Neural progenitor cell (in vitro differentiated cells): ENCODE measurements at regions not wholly inside any gene's neighbourhood (a gene's known extent, or its start where the extent isn't known, plus 50 kb on each side); places are given as distances from the start of the nearest gene placed in this dataset.

ENCODE experiments used
- DNase-seq: peaks from one replicate; pipeline ENCODE4 v3.0.0-alpha.2; 2016; ENCODE audit warnings: low spot score
- H2AFZ ChIP-seq: fragments of 200-600 bp; sonication (generic); replicated peaks from 2 replicates; pipeline ENCODE4 v1.6.1; 2016; ENCODE audit warnings: antibody characterized with exemption
- H3F3A ChIP-seq: fragments of 200-600 bp; sonication (generic); 2 replicates; pipeline ENCODE4 v1.6.1; 2016; ENCODE audit warnings: antibody characterized with exemption, low read depth
- H3K27ac ChIP-seq: fragments of 200-600 bp; sonication (generic); 2 replicates; pipeline ENCODE4 v1.5.1; 2016; ENCODE audit warnings: mild to moderate bottlenecking
- H3K27me3 ChIP-seq: fragments of 200-600 bp; sonication (generic); 2 replicates; pipeline ENCODE4 v1.6.1; 2016; ENCODE audit warnings: mild to moderate bottlenecking, moderate library complexity
- H3K36me3 ChIP-seq: fragments of 200-600 bp; sonication (generic); 2 replicates; pipeline ENCODE4 v1.5.1; 2016
- H3K4me1 ChIP-seq: fragments of 200-600 bp; sonication (generic); 2 replicates; pipeline ENCODE4 v1.6.1; 2016; ENCODE audit warnings: mixed run types
- H3K4me2 ChIP-seq: fragments of 200-600 bp; sonication (generic); 2 replicates; pipeline ENCODE4 v1.6.1; 2016
- H3K4me3 ChIP-seq: fragments of 200-600 bp; sonication (generic); 2 replicates; pipeline ENCODE4 v1.5.1; 2016
- H3K79me2 ChIP-seq: fragments of 200-600 bp; sonication (generic); 2 replicates; pipeline ENCODE4 v1.6.1; 2016; ENCODE audit warnings: low read depth
- H3K9ac ChIP-seq: fragments of 200-600 bp; sonication (generic); 2 replicates; pipeline ENCODE4 v1.6.1; 2016
- H3K9me3 ChIP-seq: fragments of 200-600 bp; sonication (generic); 2 replicates; pipeline ENCODE4 v1.5.1; 2016; ENCODE audit warnings: low read depth
- H4K20me1 ChIP-seq: fragments of 200-600 bp; sonication (generic); 2 replicates; pipeline ENCODE4 v1.6.1; 2016; ENCODE audit warnings: low read depth
- H3K27ac Mint-ChIP-seq: 3 replicates; pipeline ENCODE4 v1.8.0; 2021; ENCODE audit warnings: mixed read lengths
- H3K27me3 Mint-ChIP-seq: 2 replicates; pipeline ENCODE4 v1.8.0; 2022; ENCODE audit warnings: low read depth, mild to moderate bottlenecking, inconsistent platforms, moderate library complexity, mixed read lengths; ENCODE audit not compliant: insufficient read depth
- H3K36me3 Mint-ChIP-seq: 3 replicates; pipeline ENCODE4 v1.8.0; 2021; ENCODE audit warnings: mixed read lengths
- H3K4me1 Mint-ChIP-seq: 3 replicates; pipeline ENCODE4 v1.8.0; 2021; ENCODE audit warnings: mixed read lengths
- H3K4me3 Mint-ChIP-seq: 3 replicates; pipeline ENCODE4 v1.8.0; 2021; ENCODE audit warnings: mild to moderate bottlenecking, moderate library complexity, mixed read lengths
- H3K9me3 Mint-ChIP-seq: 3 replicates; pipeline ENCODE4 v1.8.0; 2020; ENCODE audit warnings: mixed read lengths
- EZH2 ChIP-seq: fragments of 200-600 bp; sonication (generic); IDR thresholded peaks from 2 replicates; pipeline ENCODE4 v1.6.1; 2017; ENCODE audit warnings: antibody characterized with exemption, mild to moderate bottlenecking, moderate library complexity
- EZH2phosphoT487 ChIP-seq: fragments of 200-600 bp; sonication (generic); IDR thresholded peaks from 2 replicates; pipeline ENCODE4 v1.6.1; 2017; ENCODE audit warnings: antibody characterized with exemption
- TF ChIP-seq, protein P1 (sequence below): fragments of 200-600 bp; sonication (generic); IDR thresholded peaks from 2 replicates; pipeline ENCODE4 v1.5.1; 2017; ENCODE audit warnings: antibody characterized with exemption, mild to moderate bottlenecking

DNA sequence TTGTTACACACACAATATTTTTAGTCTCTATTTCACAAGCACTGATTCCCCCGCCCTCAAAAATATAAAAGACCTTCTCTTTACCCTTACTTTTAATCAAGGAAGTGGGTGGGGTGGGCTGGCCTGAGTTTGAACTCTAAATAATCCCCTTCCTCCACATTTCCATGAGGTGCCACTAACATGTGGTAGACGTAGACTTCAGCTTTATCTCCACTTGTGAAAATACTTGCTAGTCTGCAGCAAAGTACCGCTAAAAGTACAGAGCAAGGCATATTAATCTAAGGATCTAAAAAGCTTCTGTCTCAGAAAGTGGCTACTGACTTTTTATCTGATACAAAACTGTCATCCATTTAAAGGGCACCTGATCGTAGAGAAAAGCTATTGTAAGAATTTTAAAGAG is 739.6 kb upstream of the SLC10A2 start:
- H3K27ac ChIP-seq, result no peak overlapping the region
- no peaks in the 10 kb centered on the region for H3F3A ChIP-seq
- H3K79me2 ChIP-seq, result no peaks in the 10 kb centered on the region
- H3K36me3 ChIP-seq, result no peaks in the 10 kb centered on the region
- no peaks in the 10 kb centered on the region for H3K9me3 ChIP-seq
- no peak overlapping the region for H3K4me2 ChIP-seq
- H4K20me1 ChIP-seq, result no peaks in the 10 kb centered on the region
- Mint-ChIP-seq H3K9me3 (no peaks in the 10 kb centered on the region), H3K36me3 (peaks cover 4% of the 10 kb centered on the region), H3K4me3 (no peak overlapping the region), H3K27ac (no peak overlapping the region), H3K4me1 (peaks cover 6% of the 10 kb centered on the region), H3K27me3 (no peaks in the 10 kb centered on the region)
- no peaks in the 10 kb centered on the region for H3K27me3 ChIP-seq
- H2AFZ ChIP-seq, result no peak overlapping the region
- H3K9ac ChIP-seq, result no peak overlapping the region
- DNase-seq, result no peak
- no peak for TF ChIP-seq EZH2
- no peak for TF ChIP-seq EZH2phosphoT487
- TF ChIP-seq, protein P1, sequence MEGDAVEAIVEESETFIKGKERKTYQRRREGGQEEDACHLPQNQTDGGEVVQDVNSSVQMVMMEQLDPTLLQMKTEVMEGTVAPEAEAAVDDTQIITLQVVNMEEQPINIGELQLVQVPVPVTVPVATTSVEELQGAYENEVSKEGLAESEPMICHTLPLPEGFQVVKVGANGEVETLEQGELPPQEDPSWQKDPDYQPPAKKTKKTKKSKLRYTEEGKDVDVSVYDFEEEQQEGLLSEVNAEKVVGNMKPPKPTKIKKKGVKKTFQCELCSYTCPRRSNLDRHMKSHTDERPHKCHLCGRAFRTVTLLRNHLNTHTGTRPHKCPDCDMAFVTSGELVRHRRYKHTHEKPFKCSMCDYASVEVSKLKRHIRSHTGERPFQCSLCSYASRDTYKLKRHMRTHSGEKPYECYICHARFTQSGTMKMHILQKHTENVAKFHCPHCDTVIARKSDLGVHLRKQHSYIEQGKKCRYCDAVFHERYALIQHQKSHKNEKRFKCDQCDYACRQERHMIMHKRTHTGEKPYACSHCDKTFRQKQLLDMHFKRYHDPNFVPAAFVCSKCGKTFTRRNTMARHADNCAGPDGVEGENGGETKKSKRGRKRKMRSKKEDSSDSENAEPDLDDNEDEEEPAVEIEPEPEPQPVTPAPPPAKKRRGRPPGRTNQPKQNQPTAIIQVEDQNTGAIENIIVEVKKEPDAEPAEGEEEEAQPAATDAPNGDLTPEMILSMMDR, result no peak
- no peak overlapping the region for H3K4me3 ChIP-seq
- no peaks in the 10 kb centered on the region for H3K4me1 ChIP-seq

DNA sequence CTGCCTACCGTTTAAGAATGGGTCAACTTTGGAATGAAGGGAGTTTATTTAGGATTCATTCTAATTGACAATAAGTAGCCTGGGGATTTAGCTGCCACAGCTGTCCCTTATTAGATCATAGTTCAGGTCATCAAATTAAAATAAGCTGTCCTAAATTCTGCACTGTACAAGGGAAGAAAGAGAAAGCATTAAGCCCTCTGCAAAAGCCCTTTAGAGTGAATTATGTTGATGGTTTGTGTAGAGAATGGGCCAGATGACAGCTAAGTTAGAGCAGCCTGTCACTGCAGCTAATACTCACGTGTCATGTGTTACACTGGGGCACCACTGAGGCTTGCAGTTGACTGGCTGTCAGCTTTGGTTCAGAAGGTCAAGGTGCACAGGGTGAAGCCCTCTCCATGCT is 737.1 kb upstream of the SLC10A2 start:
- Histone ChIP-seq H3K9ac (no peak overlapping the region), H3K9me3 (no peaks in the 10 kb centered on the region), H3K36me3 (no peaks in the 10 kb centered on the region), H3K4me3 (no peak overlapping the region), H4K20me1 (no peaks in the 10 kb centered on the region), H3K79me2 (no peaks in the 10 kb centered on the region), H2AFZ (no peak overlapping the region), H3F3A (no peaks in the 10 kb centered on the region), H3K4me2 (no peak overlapping the region), H3K27ac (no peak overlapping the region), H3K4me1 (no peaks in the 10 kb centered on the region), H3K27me3 (no peaks in the 10 kb centered on the region)
- DNase-seq, result no peak
- Mint-ChIP-seq H3K27me3 (no peaks in the 10 kb centered on the region), H3K36me3 (peaks cover 4% of the 10 kb centered on the region), H3K27ac (no peak overlapping the region), H3K4me1 (peaks cover 6% of the 10 kb centered on the region), H3K4me3 (no peak overlapping the region), H3K9me3 (no peaks in the 10 kb centered on the region)
- TF ChIP-seq, protein P1, result no peak
- no peak for TF ChIP-seq EZH2
- TF ChIP-seq EZH2phosphoT487, result no peak

DNA sequence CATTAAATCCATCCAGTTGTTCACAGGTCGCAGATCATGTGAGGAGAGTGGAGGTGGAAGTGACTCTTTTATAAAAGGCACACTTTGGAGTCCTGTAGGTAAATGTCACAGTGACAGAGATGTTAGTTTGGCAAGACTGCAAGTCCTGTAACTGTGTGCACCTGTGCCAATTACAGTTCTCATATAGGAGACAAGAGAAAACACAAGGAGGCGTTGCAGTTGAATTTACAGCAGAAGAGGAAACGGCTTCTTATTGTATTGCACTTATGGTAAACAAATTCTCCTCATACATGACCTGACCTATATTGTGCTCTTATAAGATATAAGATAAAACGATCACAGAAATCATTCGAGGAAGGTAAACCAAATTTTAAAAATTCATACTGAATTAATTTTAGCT is 732.8 kb upstream of the SLC10A2 start:
- no peaks in the 10 kb centered on the region for H3K9me3 ChIP-seq
- H3K27me3 Mint-ChIP-seq, result no peaks in the 10 kb centered on the region
- TF ChIP-seq, protein P1, result no peak
- TF ChIP-seq EZH2phosphoT487, result no peak
- TF ChIP-seq EZH2, result no peak
- peaks cover 6% of the 10 kb centered on the region for H3K4me1 Mint-ChIP-seq
- H3K4me2 ChIP-seq, result no peak overlapping the region
- no peak overlapping the region for H3K27ac Mint-ChIP-seq
- H3K4me1 ChIP-seq, result no peaks in the 10 kb centered on the region
- no peak overlapping the region for H3K9ac ChIP-seq
- H3F3A ChIP-seq, result no peaks in the 10 kb centered on the region
- H2AFZ ChIP-seq, result no peak overlapping the region
- no peaks in the 10 kb centered on the region for H3K27me3 ChIP-seq
- no peaks in the 10 kb centered on the region for H3K36me3 Mint-ChIP-seq
- DNase-seq, result no peak
- H3K79me2 ChIP-seq, result no peaks in the 10 kb centered on the region
- no peaks in the 10 kb centered on the region for H4K20me1 ChIP-seq
- H3K36me3 ChIP-seq, result no peaks in the 10 kb centered on the region
- no peak overlapping the region for H3K4me3 ChIP-seq
- no peak overlapping the region for H3K27ac ChIP-seq
- H3K4me3 Mint-ChIP-seq, result no peak overlapping the region
- H3K9me3 Mint-ChIP-seq, result no peaks in the 10 kb centered on the region
